Endothelial cell of umbilical vein (primary cell): ENCODE measurements at regions not wholly inside any gene's neighbourhood (a gene's known extent, or its start where the extent isn't known, plus 50 kb on each side); places are given as distances from the start of the nearest gene placed in this dataset.

ENCODE experiments used
- BruUV-seq: library from RNA; stranded (reverse); fragments of 400-500 nt; replicated peaks from 2 replicates; lab custom pipeline; 2021; lab: Mats Ljungman, UMichigan
- CTCF ChIA-PET: fragments of 300-600, 350-600 bp; sonication (Branson Sonifier 250); formaldehyde crosslinking; loops from one replicate; lab custom pipeline; 2021; ENCODE audit warnings: antibody characterized with exemption, inconsistent platforms; lab: Charles Lee
- POLR2A ChIA-PET: fragments of 300-600, 350-600 bp; sonication (Branson Sonifier 250); formaldehyde crosslinking; loops from one replicate; lab custom pipeline; 2021; ENCODE audit warnings: antibody characterized with exemption, inconsistent platforms; lab: Charles Lee
- DNase-seq: peaks from one replicate; pipeline ENCODE4 v3.0.0-alpha.2; 2011; ENCODE audit warnings: low read depth, low spot score
- FAIRE-seq: peaks from 2 replicates; lab custom pipeline; 2011; peaks lifted over from hg19 to GRCh38; lab: Jason Lieb, UNC
- H2AFZ ChIP-seq: 2 replicates; pipeline ENCODE4 v1.6.0; 2012; ENCODE audit warnings: low read depth, low read length, control low read depth, inconsistent platforms
- H3K27ac ChIP-seq: 2 replicates; pipeline ENCODE4 v1.5.1; 2011; ENCODE audit warnings: low read depth, mild to moderate bottlenecking, control low read depth, low read length, moderate library complexity; ENCODE audit not compliant: insufficient read depth
- H3K27me3 ChIP-seq, 2 experiments: 2 replicates each; pipeline versions ENCODE4 v1.6.0 to v1.6.1; 2011; ENCODE audit warnings: low read length in 2 of 2, mixed read lengths in 1 of 2; ENCODE audit not compliant: control insufficient read depth in 2 of 2, insufficient read depth in 2 of 2
- H3K36me3 ChIP-seq, 2 experiments: 2 replicates in 1 of 2; 3 replicates in 1 of 2; pipeline ENCODE4 v1.5.1; 2011; ENCODE audit warnings: low read length in 2 of 2, mild to moderate bottlenecking in 1 of 2, moderate library complexity in 1 of 2; ENCODE audit not compliant: control insufficient read depth in 2 of 2, insufficient read depth in 2 of 2; ENCODE audit errors: extremely low read depth in 1 of 2
- H3K4me1 ChIP-seq: 3 replicates; pipeline ENCODE4 v1.5.1; 2011; ENCODE audit warnings: mild to moderate bottlenecking, low read length; ENCODE audit not compliant: control insufficient read depth, insufficient read depth; ENCODE audit errors: extremely low read depth
- H3K4me2 ChIP-seq: 2 replicates; pipeline ENCODE4 v1.6.1; 2011; ENCODE audit warnings: low read length, control low read depth, mixed read lengths; ENCODE audit not compliant: insufficient read depth
- H3K4me3 ChIP-seq, 3 experiments: fragments of 200-600 bp in 1 of 3; sonication (generic), shearing (Covaris generic) in 1 of 3; replicated peaks in 1 of 3; 2 replicates each; pipeline ENCODE4 v1.5.1; 2011 to 2016; ENCODE audit warnings: control low read depth in 3 of 3, low read length in 3 of 3, mild to moderate bottlenecking in 2 of 3, inconsistent platforms in 1 of 3, low read depth in 1 of 3, moderate library complexity in 1 of 3; ENCODE audit not compliant: insufficient read depth in 1 of 3
- H3K79me2 ChIP-seq: 2 replicates; pipeline ENCODE4 v1.6.0; 2012; ENCODE audit warnings: low read length, inconsistent platforms; ENCODE audit not compliant: control insufficient read depth, insufficient read depth
- H3K9ac ChIP-seq: replicated peaks from 2 replicates; pipeline ENCODE3; 2011; ENCODE audit warnings: low read length, control low read depth; ENCODE audit not compliant: insufficient read depth; ENCODE audit errors: extremely low read depth
- H3K9me1 ChIP-seq: replicated peaks from 3 replicates; pipeline ENCODE4 v1.6.0; 2011; ENCODE audit warnings: mild to moderate bottlenecking, low read length; ENCODE audit not compliant: control insufficient read depth, insufficient read depth; ENCODE audit errors: extremely low read depth
- H3K9me3 ChIP-seq: replicated peaks from 2 replicates; pipeline ENCODE4 v1.5.1; 2012; ENCODE audit warnings: low read length, inconsistent platforms; ENCODE audit not compliant: control insufficient read depth, insufficient read depth
- H4K20me1 ChIP-seq: replicated peaks from 2 replicates; pipeline ENCODE3; 2011; ENCODE audit warnings: mild to moderate bottlenecking, low read length; ENCODE audit not compliant: control insufficient read depth, insufficient read depth; ENCODE audit errors: extremely low read depth
- CTCF ChIP-seq, 2 donors: IDR thresholded peaks; 1 replicate in 1 of 2; 2 replicates in 1 of 2; pipeline ENCODE4 v1.5.1; 2011; ENCODE audit warnings: low read length in 2 of 2, mild to moderate bottlenecking in 2 of 2, moderate library complexity in 2 of 2, control low read depth in 1 of 2, inconsistent platforms in 1 of 2, low read depth in 1 of 2; ENCODE audit not compliant: insufficient read depth in 1 of 2; ENCODE audit errors: extremely low read depth in 1 of 2
- EZH2 ChIP-seq: IDR thresholded peaks from 2 replicates; pipeline ENCODE4 v1.6.1; 2012; ENCODE audit warnings: borderline replicate concordance, low read depth, mild to moderate bottlenecking, moderate library complexity, low read length, inconsistent platforms; ENCODE audit not compliant: severe bottlenecking
- FOS ChIP-seq: IDR thresholded peaks from 2 replicates; pipeline ENCODE4 v1.6.1; 2011; ENCODE audit warnings: mild to moderate bottlenecking, low read length, moderate library complexity, borderline replicate concordance; ENCODE audit not compliant: insufficient read depth
- GATA2 ChIP-seq: IDR thresholded peaks from 2 replicates; pipeline ENCODE4 v1.7.0; 2011; ENCODE audit warnings: low read depth, mild to moderate bottlenecking, moderate library complexity, mixed read lengths, low read length; ENCODE audit not compliant: insufficient read length, insufficient read depth
- JUN ChIP-seq: IDR thresholded peaks from 2 replicates; pipeline ENCODE4 v1.6.1; 2011; ENCODE audit warnings: borderline replicate concordance, low read depth; ENCODE audit not compliant: insufficient read length, insufficient read depth
- MAX ChIP-seq: IDR thresholded peaks from 2 replicates; pipeline ENCODE4 v1.6.1; 2011; ENCODE audit not compliant: insufficient read depth, insufficient read length
- MYC ChIP-seq: IDR thresholded peaks from one replicate; pipeline ENCODE4 v1.6.1; 2011; ENCODE audit warnings: mild to moderate bottlenecking, low read depth, low read length
- POLR2A ChIP-seq: IDR thresholded peaks from 2 replicates; pipeline ENCODE4 v1.6.1; 2012; ENCODE audit warnings: low read depth, mild to moderate bottlenecking, control low read depth, low read length
- POLR2AphosphoS5 ChIP-seq: IDR thresholded peaks from 2 replicates; pipeline ENCODE4 v1.6.1; 2012; ENCODE audit warnings: low read depth, mild to moderate bottlenecking, control low read depth, low read length, moderate library complexity; ENCODE audit not compliant: insufficient read depth
- dilution Hi-C: fragments of 300-500 bp; cut with MboI; formaldehyde crosslinking; loops from one replicate; pipeline ENCODE4 v1.15.0; 2019; ENCODE audit warnings: low sequenced_read_pairs; ENCODE audit not compliant: extremely low pct_ligation_motif_present
- intact Hi-C: fragments of 100-400 bp; cut with micrococcal nuclease; formaldehyde crosslinking; loops from one replicate; pipeline ENCODE4 v1.10.0; 2022

- intact Hi-C loops (no loop called here), dilution Hi-C loops (no loop called here)
- Histone ChIP-seq H3K9me3 (no peaks in the 10 kb centered on the region), H3K9ac (no peak overlapping the region), H3K4me3 (no peak overlapping the region), H2AFZ (no peak overlapping the region), H3K27ac (no peak overlapping the region), H4K20me1 (no peaks in the 10 kb centered on the region), H3K27me3 (no peaks in the 10 kb centered on the region), H3K79me2 (no peaks in the 10 kb centered on the region), H3K4me1 (no peaks in the 10 kb centered on the region), H3K36me3 (no peaks in the 10 kb centered on the region), H3K4me2 (no peak overlapping the region), H3K9me1 (no peaks in the 10 kb centered on the region)
- ChIA-PET POLR2A (no interaction called here), CTCF (no interaction called here)
- no peak for DNase-seq
- no peak for FAIRE-seq
- TF ChIP-seq MAX (no peak), MYC (no peak), GATA2 (no peak), JUN (no peak), EZH2 (no peak), POLR2A (no peak), FOS (no peak), POLR2AphosphoS5 (no peak), CTCF (IDR thresholded peaks at IDR 0.05; ENCODE audit: extremely low read depth in 1 of 2, insufficient read depth in 1 of 2, low read depth in 1 of 2, low read length in 2 of 2) (no peak)
- BruUV-seq = no TSS peak
These were observed 457.4 kb upstream of the DCN start for GRCh38 chr12:91640021-91640420.
